SK-N-MC (cell line): ENCODE measurements at regions not wholly inside any gene's neighbourhood (a gene's known extent, or its start where the extent isn't known, plus 50 kb on each side); places are given as distances from the start of the nearest gene placed in this dataset.

ENCODE experiments used
- EZH2 ChIP-seq: fragments of 200-600 bp; sonication (generic); IDR thresholded peaks from one replicate; pipeline ENCODE4 v1.6.1; 2017; ENCODE audit warnings: antibody characterized with exemption
- FOXP2 ChIP-seq: optimal IDR thresholded peaks from 2 replicates; pipeline ENCODE3; 2011; ENCODE audit warnings: mild to moderate bottlenecking, moderate library complexity; ENCODE audit not compliant: insufficient read depth; ENCODE audit errors: extremely low read length, control extremely low read depth
- POLR2AphosphoS5 ChIP-seq: IDR thresholded peaks from 2 replicates; pipeline ENCODE4 v1.6.1; 2012; ENCODE audit warnings: mild to moderate bottlenecking, low read depth, low read length, borderline replicate concordance

GRCh38 chr3:194036842-194037241 lies 99.1 kb upstream of the HES1 start:
- TF ChIP-seq EZH2 (no peak), POLR2AphosphoS5 (no peak), FOXP2 (no peak)
